ENCODE measurements at regions not wholly inside any gene's neighbourhood (a gene's known extent, or its start where the extent isn't known, plus 50 kb on each side); places are given as distances from the start of the nearest gene placed in this dataset.

GRCh38 chr17:68102318-68102758 is 66.8 kb downstream of the KPNA2 start:
- TF ChIP-seq CTCF (IDR thresholded peaks at IDR 0.05): no peak
- TF ChIP-seq POLR2A (IDR thresholded peaks at IDR 0.05): no peak

Measured in vagina (tissue), 2 donors.